ENCODE measurements at regions not wholly inside any gene's neighbourhood (a gene's known extent, or its start where the extent isn't known, plus 50 kb on each side); places are given as distances from the start of the nearest gene placed in this dataset.

- no peak overlapping the region for H3K27ac Mint-ChIP-seq
- no peak overlapping the region for H3K4me3 Mint-ChIP-seq (ENCODE audit: low read depth)
- H3K9me3 Mint-ChIP-seq (ENCODE audit: low read depth), result peaks cover 8% of the 10 kb centered on the region
- no peaks in the 10 kb centered on the region for H3K36me3 Mint-ChIP-seq (ENCODE audit: insufficient read depth)
- peaks cover 27% of the 10 kb centered on the region for H3K27me3 Mint-ChIP-seq
- no peak for TF ChIP-seq CTCF (IDR thresholded peaks at IDR 0.05; ENCODE audit: unreplicated experiment)
- no peaks in the 10 kb centered on the region for H3K4me1 Mint-ChIP-seq (ENCODE audit: low read depth)
- no peak for DNase-seq (ENCODE audit: low spot score, unreplicated experiment)
Measured at GRCh38 chr9:108234811-108235210, 621.0 kb downstream of the ACTL7B start.

DNA sequence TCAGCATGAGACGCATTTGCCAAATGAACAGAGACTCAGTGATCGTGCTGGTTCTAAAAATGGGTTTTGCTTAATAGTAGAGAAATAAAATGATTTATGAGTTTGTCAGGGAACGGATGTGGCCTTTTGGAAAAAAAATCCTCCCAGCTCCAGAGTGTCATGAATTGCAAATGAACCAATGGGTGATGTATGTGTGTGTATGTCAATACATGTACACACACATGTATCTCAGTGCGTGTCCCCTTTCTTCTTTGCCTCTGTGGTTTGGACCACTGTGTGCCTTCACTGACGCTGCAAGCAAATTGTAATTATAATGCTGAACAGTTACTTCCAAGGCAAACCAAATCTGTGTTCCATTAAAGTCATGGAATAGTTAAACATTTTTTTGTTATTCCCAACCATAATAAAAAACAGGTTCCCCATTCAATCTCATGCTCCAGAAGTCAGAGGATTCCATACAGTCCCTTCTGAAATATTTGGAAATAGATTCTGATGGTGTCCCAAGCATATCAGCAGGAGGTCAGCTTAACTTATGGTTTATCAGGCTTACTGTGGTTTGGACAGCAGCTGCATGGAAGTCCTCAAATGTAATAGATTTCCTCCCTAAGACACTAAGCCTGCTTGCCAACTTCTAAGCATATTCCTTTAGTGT lies 630.5 kb downstream of the ACTL7B start:
- peaks cover 16% of the 10 kb centered on the region for H3K9me3 Mint-ChIP-seq (ENCODE audit: low read depth)
- DNase-seq (ENCODE audit: low spot score, unreplicated experiment), result no peak
- no peak for TF ChIP-seq CTCF (IDR thresholded peaks at IDR 0.05; ENCODE audit: unreplicated experiment)
- H3K4me1 Mint-ChIP-seq (ENCODE audit: low read depth), result peaks cover 12% of the 10 kb centered on the region
- H3K36me3 Mint-ChIP-seq (ENCODE audit: insufficient read depth), result no peaks in the 10 kb centered on the region
- no peak overlapping the region for H3K4me3 Mint-ChIP-seq (ENCODE audit: low read depth)
- H3K27me3 Mint-ChIP-seq, result peaks cover 34% of the 10 kb centered on the region
- no peak overlapping the region for H3K27ac Mint-ChIP-seq

DNA sequence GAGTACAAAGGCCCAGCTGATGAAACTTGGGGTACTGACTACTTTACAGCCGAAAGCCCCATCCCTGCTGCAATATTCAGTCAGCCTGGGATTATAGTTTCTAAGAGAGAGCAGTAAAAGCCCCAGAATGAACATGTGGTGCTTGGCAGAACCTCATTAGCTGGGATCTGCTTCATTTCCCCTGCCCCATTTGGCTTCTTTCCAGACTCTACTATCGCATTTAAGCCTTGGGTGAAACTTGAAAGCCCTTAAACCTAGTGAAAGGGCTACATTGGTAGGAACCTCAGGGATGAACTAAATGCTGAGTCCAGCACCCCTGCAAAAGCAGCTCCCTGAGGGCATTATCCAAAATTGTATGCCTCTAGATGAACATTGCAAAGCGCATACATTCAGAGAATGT lies 631.1 kb downstream of the ACTL7B start:
- H3K9me3 Mint-ChIP-seq (ENCODE audit: low read depth), result peaks cover 11% of the 10 kb centered on the region
- DNase-seq (ENCODE audit: low spot score, unreplicated experiment), result no peak
- H3K27me3 Mint-ChIP-seq, result peaks cover 39% of the 10 kb centered on the region
- no peak overlapping the region for H3K27ac Mint-ChIP-seq
- no peak for TF ChIP-seq CTCF (IDR thresholded peaks at IDR 0.05; ENCODE audit: unreplicated experiment)
- H3K4me1 Mint-ChIP-seq (ENCODE audit: low read depth), result peaks cover 12% of the 10 kb centered on the region
- no peak overlapping the region for H3K4me3 Mint-ChIP-seq (ENCODE audit: low read depth)
- H3K36me3 Mint-ChIP-seq (ENCODE audit: insufficient read depth), result no peaks in the 10 kb centered on the region

GRCh38 chr9:108219664-108220063 lies 636.1 kb downstream of the ACTL7B start:
- no peaks in the 10 kb centered on the region for H3K9me3 Mint-ChIP-seq (ENCODE audit: low read depth)
- no peak overlapping the region for H3K4me3 Mint-ChIP-seq (ENCODE audit: low read depth)
- TF ChIP-seq CTCF (IDR thresholded peaks at IDR 0.05; ENCODE audit: unreplicated experiment), result no peak
- H3K4me1 Mint-ChIP-seq (ENCODE audit: low read depth), result peaks cover 1% of the 10 kb centered on the region
- no peak for DNase-seq (ENCODE audit: low spot score, unreplicated experiment)
- peaks cover 40% of the 10 kb centered on the region for H3K27me3 Mint-ChIP-seq
- H3K36me3 Mint-ChIP-seq (ENCODE audit: insufficient read depth), result no peaks in the 10 kb centered on the region
- no peak overlapping the region for H3K27ac Mint-ChIP-seq

DNA sequence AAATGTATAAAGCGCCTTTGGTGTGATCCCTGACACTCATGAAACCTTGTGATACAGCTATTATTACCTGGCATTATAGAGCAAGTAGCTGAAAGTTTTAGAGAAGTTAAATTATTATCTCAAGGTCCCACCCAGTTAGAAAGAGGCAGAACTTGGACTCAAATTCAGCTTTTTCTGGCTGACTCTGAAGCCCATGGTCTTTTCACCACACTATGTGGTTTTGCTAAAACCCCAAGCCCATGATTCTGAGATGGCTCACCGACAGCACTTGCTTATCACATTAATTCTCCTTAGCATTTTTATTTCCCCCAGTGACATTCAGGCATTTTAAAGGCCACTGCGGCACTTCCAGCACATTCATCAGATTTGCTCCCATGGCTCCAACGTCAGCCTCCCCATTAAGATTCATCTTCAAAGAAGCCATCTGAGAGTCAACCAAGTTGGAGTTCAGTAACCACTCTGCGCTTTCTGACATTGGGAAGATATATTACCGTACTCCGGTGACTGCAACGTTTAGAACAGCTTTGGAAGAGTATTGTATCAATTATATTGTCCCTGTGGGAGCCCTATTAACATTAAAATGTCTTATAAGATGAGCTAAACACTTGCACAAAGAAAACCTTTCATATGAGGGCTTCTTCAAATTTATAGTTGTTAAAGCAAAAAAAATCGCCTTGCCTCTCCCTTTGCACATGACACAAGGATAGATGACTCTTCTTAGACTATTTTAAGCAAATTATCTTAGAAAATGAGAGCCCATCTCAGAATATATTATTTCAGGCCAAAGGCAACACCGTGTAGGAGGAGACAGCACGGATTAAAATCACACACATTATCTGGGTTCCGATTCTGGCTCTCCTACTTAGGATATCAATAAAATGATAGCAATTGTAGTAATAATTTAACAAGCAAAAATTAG lies 638.1 kb downstream of the ACTL7B start:
- Mint-ChIP-seq H3K4me1 (ENCODE audit: low read depth) (peaks cover 5% of the 10 kb centered on the region), H3K9me3 (ENCODE audit: low read depth) (no peaks in the 10 kb centered on the region), H3K36me3 (ENCODE audit: insufficient read depth) (no peaks in the 10 kb centered on the region), H3K4me3 (ENCODE audit: low read depth) (no peak overlapping the region), H3K27me3 (peaks cover 28% of the 10 kb centered on the region), H3K27ac (no peak overlapping the region)
- DNase-seq (ENCODE audit: low spot score, unreplicated experiment), result no peak
- TF ChIP-seq CTCF (IDR thresholded peaks at IDR 0.05; ENCODE audit: unreplicated experiment), result no peak
